HepG2 (cell line): ENCODE measurements at regions not wholly inside any gene's neighbourhood (a gene's known extent, or its start where the extent isn't known, plus 50 kb on each side); places are given as distances from the start of the nearest gene placed in this dataset.

Experiments used
- ATF2 ChIP-seq: sonication (generic); formaldehyde crosslinking; IDR thresholded peaks from 2 replicates; pipeline ENCODE4 v1.4.0; 2020; ENCODE audit warnings: missing genetic modification reagents
- HDAC6 ChIP-seq: fragments of 200-600 bp; sonication (generic); IDR thresholded peaks from 2 replicates; pipeline ENCODE4 v1.7.0; 2017; ENCODE audit warnings: mild to moderate bottlenecking, antibody characterized with exemption, low read length, low read depth
- KDM6A ChIP-seq: IDR thresholded peaks from 2 replicates; pipeline ENCODE4 v1.6.1; 2016; ENCODE audit warnings: low read depth
- ZNF160 ChIP-seq: sonication (generic); formaldehyde crosslinking; IDR thresholded peaks from 2 replicates; pipeline ENCODE4 v1.8.0; 2022; ENCODE audit warnings: mild to moderate bottlenecking, inconsistent platforms, missing genetic modification reagents
- ZNF274 ChIP-seq: sonication (generic); formaldehyde crosslinking; IDR thresholded peaks from 2 replicates; pipeline ENCODE4 v1.5.1; 2020; ENCODE audit warnings: mild to moderate bottlenecking, missing genetic modification reagents
- ZNF296 ChIP-seq: sonication (generic); formaldehyde crosslinking; conservative IDR thresholded peaks from 2 replicates; pipeline ENCODE4 v1.5.0; 2020; ENCODE audit warnings: mild to moderate bottlenecking, missing genetic modification reagents
- ZSCAN20 ChIP-seq: sonication (generic); formaldehyde crosslinking; IDR thresholded peaks from 2 replicates; pipeline ENCODE4 v1.4.0; 2020; ENCODE audit warnings: missing genetic modification reagents, mild to moderate bottlenecking, borderline replicate concordance

- no peak for TF ChIP-seq ZSCAN20 (CRISPR knock-in tag)
- no peak for TF ChIP-seq ZNF274 (CRISPR knock-in tag)
- TF ChIP-seq ATF2 (CRISPR knock-in tag): no peak
- TF ChIP-seq ZNF160 (CRISPR knock-in tag): no peak
- TF ChIP-seq KDM6A: no peak
- TF ChIP-seq HDAC6: no peak
- TF ChIP-seq ZNF296 (CRISPR knock-in tag): no peak
Observed at GRCh38 chr14:23895480-23895879, 58.1 kb upstream of the DHRS4 start.
